Activated B cell treated with CpG ODN at 0.5 μM for 24 hours (primary cell): ENCODE measurements at regions not wholly inside any gene's neighbourhood (a gene's known extent, or its start where the extent isn't known, plus 50 kb on each side); places are given as distances from the start of the nearest gene placed in this dataset.
A peak's percentile ranks its signal among the peaks of the same experiment; 100 is the strongest.
"Not testable (repeated sequence)": the region's sequence is repeated elsewhere in the genome, so short reads cannot be mapped to it uniquely, and the experiment has no call there.

Source experiments
- ATAC-seq: fragments of 200-7000 bp; cut with Tn5 transposase; one replicate; pipeline ENCODE4 v1.10.0; 2021; ENCODE audit warnings: low read depth, mild to moderate bottlenecking, moderate library complexity
- CTCF ChIA-PET: fragments of 350-600 bp; sonication (Branson Sonifier 250); formaldehyde crosslinking; loops from one replicate; lab custom pipeline; 2021; ENCODE audit warnings: antibody characterized with exemption; lab: Charles Lee
- POLR2A ChIA-PET: fragments of 350-600 bp; sonication (Branson Sonifier 250); formaldehyde crosslinking; loops from one replicate; lab custom pipeline; 2021; ENCODE audit warnings: antibody characterized with exemption; lab: Charles Lee
- DNase-seq: peaks from one replicate; pipeline ENCODE4 v3.0.0; 2022
- H3K27ac Mint-ChIP-seq: one replicate; pipeline ENCODE4 v1.8.0; 2020; ENCODE audit warnings: mixed read lengths
- H3K27me3 Mint-ChIP-seq: one replicate; pipeline ENCODE4 v1.8.0; 2021; ENCODE audit warnings: mixed read lengths
- H3K36me3 Mint-ChIP-seq: one replicate; pipeline ENCODE4 v1.8.0; 2021; ENCODE audit warnings: low read depth, mixed read lengths
- H3K4me1 Mint-ChIP-seq: one replicate; pipeline ENCODE4 v1.8.0; 2021; ENCODE audit warnings: mixed read lengths
- H3K4me3 Mint-ChIP-seq: one replicate; pipeline ENCODE4 v1.8.0; 2020; ENCODE audit warnings: mild to moderate bottlenecking, mixed read lengths
- H3K9me3 Mint-ChIP-seq: one replicate; pipeline ENCODE4 v1.8.0; 2020; ENCODE audit warnings: mixed read lengths
- intact Hi-C: fragments of 100-400 bp; cut with micrococcal nuclease; formaldehyde crosslinking; loops from one replicate; pipeline ENCODE4 v1.15.1; 2024
- TF ChIP-seq, protein P1 (sequence below): fragments of 200-600 bp; IDR thresholded peaks from one replicate; pipeline ENCODE4 v1.8.0; 2022; ENCODE audit warnings: antibody characterized with exemption, mild to moderate bottlenecking

DNA sequence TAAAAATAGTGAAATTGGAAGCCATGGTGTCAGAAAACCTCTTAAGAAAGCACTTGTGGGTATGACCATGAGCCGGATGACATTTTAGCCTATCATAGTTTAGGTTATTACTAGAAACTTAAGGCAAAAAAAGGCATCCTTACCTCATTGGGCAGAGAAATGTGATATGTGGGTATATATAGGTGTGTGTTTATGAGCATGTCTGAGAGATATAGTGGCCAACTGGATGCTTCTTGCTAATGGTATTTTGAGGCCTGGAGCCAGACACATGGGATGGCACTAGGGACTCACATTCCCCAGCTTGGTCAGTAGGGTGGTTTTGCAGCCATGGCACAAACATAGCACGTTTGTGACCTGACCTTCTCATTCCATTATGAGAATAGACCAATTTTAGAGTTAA is 295.6 kb upstream of the MEF2C start:
- ChIA-PET POLR2A (no interaction called here), CTCF (no interaction called here)
- H3K4me3 Mint-ChIP-seq = no peak overlapping the region
- TF ChIP-seq, protein P1, sequence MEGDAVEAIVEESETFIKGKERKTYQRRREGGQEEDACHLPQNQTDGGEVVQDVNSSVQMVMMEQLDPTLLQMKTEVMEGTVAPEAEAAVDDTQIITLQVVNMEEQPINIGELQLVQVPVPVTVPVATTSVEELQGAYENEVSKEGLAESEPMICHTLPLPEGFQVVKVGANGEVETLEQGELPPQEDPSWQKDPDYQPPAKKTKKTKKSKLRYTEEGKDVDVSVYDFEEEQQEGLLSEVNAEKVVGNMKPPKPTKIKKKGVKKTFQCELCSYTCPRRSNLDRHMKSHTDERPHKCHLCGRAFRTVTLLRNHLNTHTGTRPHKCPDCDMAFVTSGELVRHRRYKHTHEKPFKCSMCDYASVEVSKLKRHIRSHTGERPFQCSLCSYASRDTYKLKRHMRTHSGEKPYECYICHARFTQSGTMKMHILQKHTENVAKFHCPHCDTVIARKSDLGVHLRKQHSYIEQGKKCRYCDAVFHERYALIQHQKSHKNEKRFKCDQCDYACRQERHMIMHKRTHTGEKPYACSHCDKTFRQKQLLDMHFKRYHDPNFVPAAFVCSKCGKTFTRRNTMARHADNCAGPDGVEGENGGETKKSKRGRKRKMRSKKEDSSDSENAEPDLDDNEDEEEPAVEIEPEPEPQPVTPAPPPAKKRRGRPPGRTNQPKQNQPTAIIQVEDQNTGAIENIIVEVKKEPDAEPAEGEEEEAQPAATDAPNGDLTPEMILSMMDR = no peak
- H3K9me3 Mint-ChIP-seq = no peaks in the 10 kb centered on the region
- no peak overlapping the region for H3K27ac Mint-ChIP-seq
- no peaks in the 10 kb centered on the region for H3K4me1 Mint-ChIP-seq
- ATAC-seq = no peak
- no peaks in the 10 kb centered on the region for H3K36me3 Mint-ChIP-seq
- no peaks in the 10 kb centered on the region for H3K27me3 Mint-ChIP-seq
- intact Hi-C loops = no loop called here
- DNase-seq = no peak

DNA sequence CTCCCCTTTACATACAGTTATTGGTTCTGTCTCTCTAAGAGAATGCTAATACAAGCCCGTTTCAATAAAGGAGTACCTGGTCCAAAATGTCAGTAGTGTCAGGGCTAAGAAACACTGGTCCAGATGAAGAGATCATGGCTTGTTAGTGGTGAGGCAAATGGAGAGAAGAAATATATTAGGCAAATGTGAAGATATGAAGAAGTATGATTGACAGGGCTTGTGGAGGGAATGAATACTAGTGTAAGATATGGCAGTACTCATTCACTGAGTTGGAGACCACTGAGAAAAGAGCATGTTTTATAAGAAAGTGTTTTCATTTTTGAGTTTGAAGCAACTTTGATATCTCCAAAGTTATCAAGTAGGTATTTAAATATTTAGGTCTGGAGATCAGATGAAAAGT is 290.5 kb upstream of the MEF2C start:
- TF ChIP-seq, protein P1 = no peak

DNA sequence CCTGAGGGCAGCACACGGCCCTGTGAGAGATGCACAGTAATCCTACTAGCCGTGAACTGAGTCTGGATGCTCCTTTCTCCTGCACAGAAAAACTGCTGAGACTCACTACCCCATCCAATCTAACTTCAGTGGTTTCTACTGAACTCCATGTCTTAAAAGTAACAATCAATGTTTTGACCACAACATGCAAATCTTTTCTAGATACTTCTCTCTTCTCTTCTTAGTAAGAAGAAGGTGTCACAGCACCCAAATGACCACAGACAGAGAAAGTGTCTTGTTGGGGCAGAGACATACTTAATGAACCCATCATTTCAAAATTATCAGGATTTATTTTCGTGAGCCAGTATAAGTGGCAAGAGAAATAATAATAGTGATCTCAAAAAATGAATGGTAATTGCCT is 285.8 kb upstream of the MEF2C start:
- TF ChIP-seq, protein P1 = no peak
- DNase-seq (no peak), ATAC-seq (peak; percentile 77)
- Mint-ChIP-seq H3K36me3 (no peaks in the 10 kb centered on the region), H3K4me3 (no peak overlapping the region), H3K4me1 (peaks cover 14% of the 10 kb centered on the region), H3K27me3 (no peaks in the 10 kb centered on the region), H3K27ac (peak overlapping the region; percentile 15), H3K9me3 (peaks cover 5% of the 10 kb centered on the region)
- POLR2A ChIA-PET = no interaction called here
- intact Hi-C loops = no loop called here
- CTCF ChIA-PET = no interaction called here

More for the DNA sequence above, 290.5 kb upstream of the MEF2C start:
- ChIA-PET CTCF (no interaction called here), POLR2A (no interaction called here)
- no peaks in the 10 kb centered on the region for H3K36me3 Mint-ChIP-seq
- H3K4me3 Mint-ChIP-seq = no peak overlapping the region
- no peaks in the 10 kb centered on the region for H3K27me3 Mint-ChIP-seq
- H3K4me1 Mint-ChIP-seq = peaks cover 9% of the 10 kb centered on the region
- ATAC-seq (no peak), DNase-seq (no peak)
- intact Hi-C loops = no loop called here
- no peak overlapping the region for H3K27ac Mint-ChIP-seq
- H3K9me3 Mint-ChIP-seq = peaks cover 2% of the 10 kb centered on the region

DNA sequence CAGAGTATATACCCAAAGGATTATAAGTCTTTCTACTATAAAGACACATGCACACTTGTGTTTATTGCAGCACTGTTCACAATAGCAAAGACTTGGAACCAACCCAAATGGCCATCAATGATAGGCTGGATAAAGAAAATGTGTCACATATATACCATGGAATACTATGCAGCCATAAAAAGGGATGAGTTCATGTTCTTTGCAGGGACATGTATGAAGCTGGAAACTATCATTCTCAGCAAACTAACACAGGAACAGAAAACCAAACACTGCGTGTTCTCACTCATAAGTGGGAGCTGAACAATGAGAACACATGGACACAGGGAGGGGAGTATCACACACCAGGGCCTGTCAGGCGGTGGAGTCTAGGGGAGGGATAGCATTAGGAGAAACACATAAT is 281.7 kb upstream of the MEF2C start:
- DNase-seq, H3K4me3 Mint-ChIP-seq, H3K36me3 Mint-ChIP-seq, H3K27me3 Mint-ChIP-seq, POLR2A ChIA-PET, H3K27ac Mint-ChIP-seq, H3K9me3 Mint-ChIP-seq, CTCF ChIA-PET, intact Hi-C loops, ATAC-seq: not testable (repeated sequence)
- peaks cover 14% of the 10 kb centered on the region for H3K4me1 Mint-ChIP-seq

DNA sequence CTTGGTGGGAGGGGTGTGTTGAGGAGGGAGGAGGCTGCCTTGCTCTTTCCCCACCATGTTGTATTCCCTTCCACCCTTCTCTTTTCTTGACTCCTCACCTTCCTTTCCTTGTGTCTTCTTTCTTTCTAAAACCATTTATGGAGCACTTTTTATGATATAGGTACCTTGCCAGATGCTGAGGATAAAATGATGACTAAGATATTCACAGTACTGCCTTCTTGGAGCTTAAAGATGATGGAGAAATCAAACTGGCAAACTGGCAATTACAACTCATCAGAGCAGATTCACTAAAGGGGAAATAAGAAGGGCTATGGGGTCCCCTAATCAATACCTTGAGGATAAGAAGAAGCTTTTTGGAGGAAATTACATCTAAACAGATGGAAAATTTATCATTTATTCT is 273.2 kb upstream of the MEF2C start:
- Mint-ChIP-seq H3K4me3 (no peak overlapping the region), H3K4me1 (peaks cover 2% of the 10 kb centered on the region), H3K27ac (no peak overlapping the region), H3K9me3 (peaks cover 2% of the 10 kb centered on the region), H3K36me3 (no peaks in the 10 kb centered on the region), H3K27me3 (no peaks in the 10 kb centered on the region)
- DNase-seq = no peak
- ATAC-seq = no peak
- intact Hi-C loops = no loop called here
- ChIA-PET POLR2A (no interaction called here), CTCF (no interaction called here)
- TF ChIP-seq, protein P1 = no peak

DNA sequence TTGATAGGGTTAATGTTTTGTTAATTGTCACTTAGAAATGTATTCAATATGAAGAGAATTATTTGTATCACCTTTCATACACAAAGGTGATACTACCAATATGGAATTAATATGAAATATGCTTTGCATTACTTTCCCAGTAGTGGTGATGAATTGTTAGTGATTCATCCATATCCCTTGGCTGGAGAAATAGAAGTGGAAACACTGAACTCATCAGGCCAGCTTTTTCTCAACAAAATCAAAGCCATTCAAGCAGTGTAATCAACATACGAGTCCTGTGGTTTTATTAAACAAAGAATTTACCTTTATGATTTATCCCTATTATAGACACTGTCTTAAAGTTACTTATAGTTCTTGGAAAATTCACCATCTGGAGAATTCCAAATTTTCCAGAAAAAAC is 264.0 kb upstream of the MEF2C start:
- ATAC-seq = no peak
- POLR2A ChIA-PET = no interaction called here

More for the DNA sequence above, 264.0 kb upstream of the MEF2C start:
- Mint-ChIP-seq H3K36me3 (no peaks in the 10 kb centered on the region), H3K4me3 (no peak overlapping the region), H3K9me3 (peaks cover 6% of the 10 kb centered on the region), H3K27ac (no peak overlapping the region), H3K27me3 (no peaks in the 10 kb centered on the region), H3K4me1 (no peaks in the 10 kb centered on the region)
- DNase-seq = no peak
- CTCF ChIA-PET = no interaction called here
- TF ChIP-seq, protein P1 = no peak
- intact Hi-C loops = no loop called here
